Rectal smooth muscle tissue (tissue), 1 donor: ENCODE measurements at regions not wholly inside any gene's neighbourhood (a gene's known extent, or its start where the extent isn't known, plus 50 kb on each side); places are given as distances from the start of the nearest gene placed in this dataset.

Experiments used
- H3K27ac ChIP-seq: one replicate; pipeline ENCODE4 v1.7.0; 2013; ENCODE audit warnings: low read depth, low read length, inconsistent platforms
- H3K27me3 ChIP-seq: one replicate; pipeline ENCODE4 v1.7.0; 2013; ENCODE audit warnings: low read length; ENCODE audit not compliant: control insufficient read depth, insufficient read depth
- H3K36me3 ChIP-seq: one replicate; pipeline ENCODE4 v1.7.0; 2013; ENCODE audit warnings: low read length; ENCODE audit not compliant: control insufficient read depth, insufficient read depth
- H3K4me1 ChIP-seq: one replicate; pipeline ENCODE4 v1.7.0; 2013; ENCODE audit warnings: low read length; ENCODE audit not compliant: control insufficient read depth, insufficient read depth
- H3K4me3 ChIP-seq: one replicate; pipeline ENCODE4 v1.7.0; 2013; ENCODE audit warnings: low read length
- H3K9ac ChIP-seq: one replicate; pipeline ENCODE4 v1.7.0; 2013; ENCODE audit warnings: low read length

GRCh38 chr15:93474728-93475127 lies 385.7 kb upstream of the RGMA start:
- Histone ChIP-seq H3K4me3 (no peak overlapping the region), H3K9ac (no peak overlapping the region), H3K27ac (no peak overlapping the region), H3K27me3 (no peaks in the 10 kb centered on the region), H3K36me3 (no peaks in the 10 kb centered on the region), H3K4me1 (no peaks in the 10 kb centered on the region)

GRCh38 chr15:93469994-93470393 lies 381.0 kb upstream of the RGMA start:
- no peaks in the 10 kb centered on the region for H3K4me1 ChIP-seq
- H3K9ac ChIP-seq, result no peak overlapping the region
- no peaks in the 10 kb centered on the region for H3K36me3 ChIP-seq
- H3K4me3 ChIP-seq, result no peak overlapping the region
- H3K27me3 ChIP-seq, result no peaks in the 10 kb centered on the region
- H3K27ac ChIP-seq, result no peak overlapping the region

GRCh38 chr15:93467337-93467736 lies 378.3 kb upstream of the RGMA start:
- H3K4me1 ChIP-seq, result no peaks in the 10 kb centered on the region
- H3K27ac ChIP-seq, result no peak overlapping the region
- H3K9ac ChIP-seq, result no peak overlapping the region
- no peaks in the 10 kb centered on the region for H3K27me3 ChIP-seq
- H3K36me3 ChIP-seq, result no peaks in the 10 kb centered on the region
- no peak overlapping the region for H3K4me3 ChIP-seq

- Histone ChIP-seq H3K4me3 (no peak overlapping the region), H3K9ac (no peak overlapping the region), H3K27me3 (no peaks in the 10 kb centered on the region), H3K36me3 (no peaks in the 10 kb centered on the region), H3K27ac (no peak overlapping the region), H3K4me1 (no peaks in the 10 kb centered on the region)
Measured at GRCh38 chr15:93466380-93466779, 377.4 kb upstream of the RGMA start.

GRCh38 chr15:93462690-93463089 lies 373.7 kb upstream of the RGMA start:
- Histone ChIP-seq H3K36me3 (no peaks in the 10 kb centered on the region), H3K4me3 (no peak overlapping the region)

GRCh38 chr15:93460717-93461116 lies 371.7 kb upstream of the RGMA start:
- Histone ChIP-seq H3K4me3 (no peak overlapping the region), H3K4me1 (no peaks in the 10 kb centered on the region)

More at GRCh38 chr15:93462690-93463089, 373.7 kb upstream of the RGMA start:
- no peak overlapping the region for H3K27ac ChIP-seq
- no peak overlapping the region for H3K9ac ChIP-seq
- H3K4me1 ChIP-seq, result no peaks in the 10 kb centered on the region
- H3K27me3 ChIP-seq, result no peaks in the 10 kb centered on the region

GRCh38 chr15:93459396-93459795 lies 370.4 kb upstream of the RGMA start:
- H3K27ac ChIP-seq, result no peak overlapping the region
- no peaks in the 10 kb centered on the region for H3K27me3 ChIP-seq
- H3K4me1 ChIP-seq, result no peaks in the 10 kb centered on the region

More at GRCh38 chr15:93460717-93461116, 371.7 kb upstream of the RGMA start:
- Histone ChIP-seq H3K27ac (no peak overlapping the region), H3K9ac (no peak overlapping the region), H3K36me3 (no peaks in the 10 kb centered on the region), H3K27me3 (no peaks in the 10 kb centered on the region)

GRCh38 chr15:93458597-93458996 lies 369.6 kb upstream of the RGMA start:
- Histone ChIP-seq H3K27me3 (no peaks in the 10 kb centered on the region), H3K4me1 (no peaks in the 10 kb centered on the region), H3K27ac (no peak overlapping the region), H3K9ac (no peak overlapping the region), H3K4me3 (no peak overlapping the region), H3K36me3 (no peaks in the 10 kb centered on the region)

More at GRCh38 chr15:93459396-93459795, 370.4 kb upstream of the RGMA start:
- no peaks in the 10 kb centered on the region for H3K36me3 ChIP-seq
- no peak overlapping the region for H3K9ac ChIP-seq
- H3K4me3 ChIP-seq, result no peak overlapping the region

GRCh38 chr15:93454788-93455187 lies 365.8 kb upstream of the RGMA start:
- H3K4me3 ChIP-seq, result no peak overlapping the region
- no peak overlapping the region for H3K9ac ChIP-seq
- H3K36me3 ChIP-seq, result no peaks in the 10 kb centered on the region
- no peak overlapping the region for H3K27ac ChIP-seq
- no peaks in the 10 kb centered on the region for H3K27me3 ChIP-seq
- H3K4me1 ChIP-seq, result no peaks in the 10 kb centered on the region

- Histone ChIP-seq H3K27ac (no peak overlapping the region), H3K9ac (no peak overlapping the region), H3K36me3 (no peaks in the 10 kb centered on the region), H3K4me1 (no peaks in the 10 kb centered on the region), H3K4me3 (no peak overlapping the region), H3K27me3 (no peaks in the 10 kb centered on the region)
Measured at GRCh38 chr15:93452537-93453211, 363.7 kb upstream of the RGMA start.

- Histone ChIP-seq H3K27me3 (no peaks in the 10 kb centered on the region), H3K4me1 (no peaks in the 10 kb centered on the region), H3K9ac (no peak overlapping the region), H3K36me3 (no peaks in the 10 kb centered on the region), H3K27ac (no peak overlapping the region), H3K4me3 (no peak overlapping the region)
Measured at GRCh38 chr15:93451822-93452221, 362.8 kb upstream of the RGMA start.

GRCh38 chr15:93451265-93451664 lies 362.3 kb upstream of the RGMA start:
- H3K4me1 ChIP-seq, result no peaks in the 10 kb centered on the region
- H3K36me3 ChIP-seq, result no peaks in the 10 kb centered on the region
- no peaks in the 10 kb centered on the region for H3K27me3 ChIP-seq
- no peak overlapping the region for H3K9ac ChIP-seq
- no peak overlapping the region for H3K4me3 ChIP-seq
- no peak overlapping the region for H3K27ac ChIP-seq

GRCh38 chr15:93449798-93450197 lies 360.8 kb upstream of the RGMA start:
- no peaks in the 10 kb centered on the region for H3K36me3 ChIP-seq
- H3K27ac ChIP-seq, result no peak overlapping the region
- no peak overlapping the region for H3K9ac ChIP-seq
- no peak overlapping the region for H3K4me3 ChIP-seq
- no peaks in the 10 kb centered on the region for H3K4me1 ChIP-seq
- H3K27me3 ChIP-seq, result no peaks in the 10 kb centered on the region
